Keratinocyte (primary cell): ENCODE measurements at regions not wholly inside any gene's neighbourhood (a gene's known extent, or its start where the extent isn't known, plus 50 kb on each side); places are given as distances from the start of the nearest gene placed in this dataset.

Experiments
- DNase-seq: peaks from one replicate; pipeline ENCODE4 v3.0.0-alpha.2; 2011; ENCODE audit warnings: low read depth, missing footprints, low spot score
- FAIRE-seq: peaks from 2 replicates; lab custom pipeline; 2011; peaks lifted over from hg19 to GRCh38; lab: Jason Lieb, UNC
- H2AFZ ChIP-seq: 2 replicates; pipeline ENCODE4 v1.6.0; 2012; ENCODE audit warnings: low read length, control low read depth, inconsistent platforms; ENCODE audit not compliant: control insufficient read depth
- H3K27ac ChIP-seq: 2 replicates; pipeline ENCODE4 v1.5.1; 2011; ENCODE audit warnings: low read length; ENCODE audit not compliant: control insufficient read depth, insufficient read depth
- H3K27me3 ChIP-seq: 3 replicates; pipeline ENCODE4 v1.6.0; 2011; ENCODE audit warnings: low read length; ENCODE audit not compliant: control insufficient read depth, insufficient read depth; ENCODE audit errors: extremely low read depth
- H3K36me3 ChIP-seq, 2 experiments: 2 replicates in 1 of 2; 3 replicates in 1 of 2; pipeline ENCODE4 v1.5.1; 2011; ENCODE audit warnings: low read length in 2 of 2, mild to moderate bottlenecking in 1 of 2; ENCODE audit not compliant: control insufficient read depth in 2 of 2, insufficient read depth in 2 of 2; ENCODE audit errors: extremely low read depth in 1 of 2
- H3K4me1 ChIP-seq: 3 replicates; pipeline ENCODE4 v1.5.1; 2011; ENCODE audit warnings: low read length; ENCODE audit not compliant: control insufficient read depth, insufficient read depth; ENCODE audit errors: extremely low read depth
- H3K4me2 ChIP-seq: 3 replicates; pipeline ENCODE4 v1.6.0; 2011; ENCODE audit warnings: low read depth, low read length; ENCODE audit not compliant: control insufficient read depth, insufficient read depth; ENCODE audit errors: extremely low read depth
- H3K4me3 ChIP-seq, 3 experiments: fragments of 200-600 bp in 1 of 3; sonication (generic) in 1 of 3; 2 replicates in 2 of 3; 3 replicates in 1 of 3; pipeline ENCODE4 v1.5.1; 2011 to 2016; ENCODE audit warnings: low read length in 3 of 3, mild to moderate bottlenecking in 3 of 3, control low read depth in 2 of 3, inconsistent platforms in 1 of 3, low read depth in 1 of 3, mixed read lengths in 1 of 3, mixed run types in 1 of 3, moderate library complexity in 1 of 3; ENCODE audit not compliant: control insufficient read depth in 2 of 3, insufficient read depth in 2 of 3; ENCODE audit errors: extremely low read depth in 1 of 3
- H3K79me2 ChIP-seq: 2 replicates; pipeline ENCODE4 v1.6.0; 2012; ENCODE audit warnings: low read length; ENCODE audit not compliant: control insufficient read depth, insufficient read depth
- H3K9ac ChIP-seq: 3 replicates; pipeline ENCODE4 v1.6.0; 2011; ENCODE audit warnings: low read length; ENCODE audit not compliant: control insufficient read depth, insufficient read depth; ENCODE audit errors: extremely low read depth
- H3K9me1 ChIP-seq: 3 replicates; pipeline ENCODE4 v1.6.0; 2011; ENCODE audit warnings: low read length; ENCODE audit not compliant: control insufficient read depth, insufficient read depth; ENCODE audit errors: extremely low read depth
- H3K9me3 ChIP-seq: 2 replicates; pipeline ENCODE4 v1.5.1; 2012; ENCODE audit warnings: low read depth, low read length; ENCODE audit not compliant: control insufficient read depth
- H4K20me1 ChIP-seq: 3 replicates; pipeline ENCODE4 v1.6.0; 2011; ENCODE audit warnings: low read length; ENCODE audit not compliant: control insufficient read depth, insufficient read depth; ENCODE audit errors: extremely low read depth
- EZH2 ChIP-seq: IDR thresholded peaks from one replicate; pipeline ENCODE4 v1.6.1; 2012; ENCODE audit warnings: inconsistent platforms, mild to moderate bottlenecking, low read length, moderate library complexity
- dilution Hi-C: fragments of 300-500 bp; cut with MboI; formaldehyde crosslinking; loops from one replicate; pipeline ENCODE4 v1.7.0; 2020; ENCODE audit warnings: low sequenced_read_pairs; ENCODE audit not compliant: extremely low pct_ligation_motif_present
- TF ChIP-seq, protein P1 (sequence below), 3 experiments: IDR thresholded peaks in 1 of 3; conservative IDR thresholded peaks in 1 of 3; optimal IDR thresholded peaks in 1 of 3; 2 replicates in 2 of 3; 3 replicates in 1 of 3; pipeline versions ENCODE3 to v1.5.1; 2011; ENCODE audit warnings: low read length in 3 of 3, mild to moderate bottlenecking in 3 of 3, moderate library complexity in 2 of 3, control low read depth in 1 of 3, inconsistent platforms in 1 of 3; ENCODE audit not compliant: insufficient read depth in 2 of 3; ENCODE audit errors: extremely low read depth in 1 of 3

DNA sequence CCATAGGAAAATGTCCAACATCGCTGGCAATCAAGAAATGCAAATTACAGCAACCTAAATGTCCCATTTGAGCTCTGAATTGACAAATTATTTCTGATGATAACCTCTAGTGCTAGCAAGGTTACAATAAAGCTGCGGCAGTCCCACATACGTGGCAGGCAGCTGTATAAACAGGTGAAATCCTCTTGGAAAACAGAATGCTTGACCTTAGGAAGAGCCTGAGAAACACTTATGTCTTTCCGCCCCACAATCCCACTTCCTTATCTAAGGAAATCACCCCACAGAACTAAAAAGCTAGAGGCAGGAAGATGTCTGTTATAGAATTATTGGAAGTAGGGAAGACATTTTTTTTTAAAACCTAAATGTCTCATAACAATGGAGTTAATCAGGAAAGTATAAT lies 154.3 kb downstream of the KATNIP start:
- no peak overlapping the region for H3K27ac ChIP-seq
- DNase-seq (no peak), FAIRE-seq (no peak)
- TF ChIP-seq EZH2 = no peak
- H4K20me1 ChIP-seq = no peaks in the 10 kb centered on the region
- peaks cover 2 to 10% of the 10 kb centered on the region in 2 experiments for H3K36me3 ChIP-seq
- no peaks in the 10 kb centered on the region for H3K9me1 ChIP-seq
- H3K4me3 ChIP-seq = no peak overlapping the region
- no peaks in the 10 kb centered on the region for H3K9me3 ChIP-seq
- dilution Hi-C loops = no loop called here
- no peaks in the 10 kb centered on the region for H3K4me1 ChIP-seq
- no peak overlapping the region for H3K9ac ChIP-seq
- no peaks in the 10 kb centered on the region for H3K27me3 ChIP-seq
- H3K79me2 ChIP-seq = no peaks in the 10 kb centered on the region
- H3K4me2 ChIP-seq = no peak overlapping the region
- H2AFZ ChIP-seq = no peak overlapping the region

DNA sequence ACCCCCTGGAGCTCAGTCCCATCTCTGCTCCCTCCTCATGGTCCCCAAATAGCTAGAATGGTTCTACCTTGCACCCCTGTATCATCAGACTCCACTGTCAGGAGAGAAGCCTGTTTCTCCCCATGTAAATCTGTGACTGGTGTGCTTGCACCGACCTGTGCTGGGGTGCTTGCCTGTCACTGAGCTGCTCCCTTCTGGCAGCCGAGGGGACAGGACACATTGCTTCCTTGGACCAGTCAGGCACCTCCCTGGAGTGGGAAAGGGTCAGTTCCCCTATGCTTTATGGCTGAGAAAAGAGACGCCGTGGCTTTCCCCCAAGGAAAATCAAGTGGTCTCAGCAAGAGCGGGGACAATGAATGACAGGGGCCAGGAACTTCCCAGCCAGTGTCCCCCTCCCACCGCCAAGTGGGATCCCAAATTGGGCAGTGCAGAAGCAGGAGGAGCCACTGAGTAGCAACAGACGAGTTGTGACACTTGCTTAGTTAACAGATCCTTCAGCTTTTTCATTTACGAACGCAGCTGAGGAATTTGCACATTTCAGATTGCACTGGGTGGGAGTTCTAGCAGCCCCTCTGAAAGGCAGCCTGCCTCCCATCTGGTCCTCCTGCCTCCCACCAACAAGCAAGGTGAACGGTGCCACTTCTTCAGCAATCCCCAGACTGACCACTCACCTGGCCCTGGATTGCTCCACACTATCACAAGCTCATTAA lies 156.4 kb downstream of the KATNIP start:
- DNase-seq = no peak
- Histone ChIP-seq H3K4me3 (no peak overlapping the region), H3K9ac (no peak overlapping the region), H3K36me3 (peaks cover 0 to 7% of the 10 kb centered on the region in 2 experiments), H3K27me3 (no peaks in the 10 kb centered on the region), H3K4me1 (no peaks in the 10 kb centered on the region), H2AFZ (no peak overlapping the region), H3K79me2 (no peaks in the 10 kb centered on the region), H3K9me1 (no peaks in the 10 kb centered on the region), H3K27ac (no peak overlapping the region), H3K4me2 (no peak overlapping the region), H4K20me1 (no peaks in the 10 kb centered on the region), H3K9me3 (no peaks in the 10 kb centered on the region)
- TF ChIP-seq EZH2 = no peak
- no peak for FAIRE-seq
- dilution Hi-C loops = no loop called here

DNA sequence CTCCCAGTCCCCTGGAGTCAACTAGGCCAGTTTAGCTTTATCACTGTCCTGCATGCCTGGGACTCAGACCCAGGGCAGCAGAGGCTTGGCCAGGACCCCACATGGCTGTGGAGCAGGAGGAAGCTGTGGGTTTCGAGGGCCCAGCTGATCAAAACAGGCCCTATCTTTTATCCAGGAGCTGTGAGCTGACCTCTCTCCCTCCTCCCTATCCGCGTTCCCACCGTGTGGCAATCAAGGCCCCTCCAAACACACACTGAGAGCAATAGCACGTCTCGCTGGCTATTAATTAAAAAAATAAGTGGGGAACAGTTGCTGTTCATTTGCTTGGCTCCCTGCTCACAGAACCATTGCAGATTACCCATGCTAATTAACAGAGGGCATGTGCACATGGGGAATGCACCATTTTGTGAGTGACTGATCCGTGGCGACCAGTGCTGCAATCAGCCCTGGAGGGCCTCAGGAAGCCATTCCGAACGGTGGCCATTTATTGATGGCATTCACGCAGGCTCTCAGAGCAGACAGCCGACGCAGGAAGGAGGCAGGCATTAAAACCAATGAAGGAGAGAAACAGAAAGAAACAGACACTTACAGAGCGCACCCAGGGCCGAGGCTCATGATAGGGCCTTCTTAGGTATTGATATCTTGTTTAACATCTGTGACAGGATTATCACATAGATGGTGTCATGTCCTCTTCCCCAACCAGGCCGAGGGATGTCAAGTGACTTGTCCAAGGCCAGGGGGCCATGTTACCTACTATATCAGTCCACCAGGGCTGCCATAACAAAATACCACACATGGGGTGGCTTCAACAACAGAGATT lies 157.1 kb downstream of the KATNIP start:
- Histone ChIP-seq H3K4me3 (no peak overlapping the region), H3K9me3 (no peaks in the 10 kb centered on the region), H2AFZ (no peak overlapping the region), H3K4me1 (no peaks in the 10 kb centered on the region), H3K27me3 (no peaks in the 10 kb centered on the region), H3K9ac (no peak overlapping the region), H3K4me2 (no peak overlapping the region), H3K27ac (no peak overlapping the region), H3K9me1 (no peaks in the 10 kb centered on the region), H3K79me2 (no peaks in the 10 kb centered on the region), H3K36me3 (peaks cover 0 to 5% of the 10 kb centered on the region in 2 experiments), H4K20me1 (no peaks in the 10 kb centered on the region)
- TF ChIP-seq, protein P1, sequence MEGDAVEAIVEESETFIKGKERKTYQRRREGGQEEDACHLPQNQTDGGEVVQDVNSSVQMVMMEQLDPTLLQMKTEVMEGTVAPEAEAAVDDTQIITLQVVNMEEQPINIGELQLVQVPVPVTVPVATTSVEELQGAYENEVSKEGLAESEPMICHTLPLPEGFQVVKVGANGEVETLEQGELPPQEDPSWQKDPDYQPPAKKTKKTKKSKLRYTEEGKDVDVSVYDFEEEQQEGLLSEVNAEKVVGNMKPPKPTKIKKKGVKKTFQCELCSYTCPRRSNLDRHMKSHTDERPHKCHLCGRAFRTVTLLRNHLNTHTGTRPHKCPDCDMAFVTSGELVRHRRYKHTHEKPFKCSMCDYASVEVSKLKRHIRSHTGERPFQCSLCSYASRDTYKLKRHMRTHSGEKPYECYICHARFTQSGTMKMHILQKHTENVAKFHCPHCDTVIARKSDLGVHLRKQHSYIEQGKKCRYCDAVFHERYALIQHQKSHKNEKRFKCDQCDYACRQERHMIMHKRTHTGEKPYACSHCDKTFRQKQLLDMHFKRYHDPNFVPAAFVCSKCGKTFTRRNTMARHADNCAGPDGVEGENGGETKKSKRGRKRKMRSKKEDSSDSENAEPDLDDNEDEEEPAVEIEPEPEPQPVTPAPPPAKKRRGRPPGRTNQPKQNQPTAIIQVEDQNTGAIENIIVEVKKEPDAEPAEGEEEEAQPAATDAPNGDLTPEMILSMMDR (optimal IDR thresholded peaks at IDR 0.05 in 1 of 3, IDR thresholded peaks at IDR 0.05 in 1 of 3, conservative IDR thresholded peaks at IDR 0.05 in 1 of 3; ENCODE audit: extremely low read depth in 1 of 3, insufficient read depth in 2 of 3, low read length in 3 of 3) = no peak
- TF ChIP-seq EZH2 = no peak
- dilution Hi-C loops = no loop called here
- FAIRE-seq (no peak), DNase-seq (no peak)
